Osteocyte (in vitro differentiated cells): ENCODE measurements at regions not wholly inside any gene's neighbourhood (a gene's known extent, or its start where the extent isn't known, plus 50 kb on each side); places are given as distances from the start of the nearest gene placed in this dataset.

ENCODE experiments used
- DNase-seq: peaks from one replicate; pipeline ENCODE4 v3.0.0; 2021; ENCODE audit warnings: mixed read lengths; ENCODE audit not compliant: unreplicated experiment; ENCODE audit errors: extremely low spot score
- H3K27ac Mint-ChIP-seq: one replicate; pipeline ENCODE4 v1.8.0; 2021; ENCODE audit warnings: mild to moderate bottlenecking, mixed read lengths; ENCODE audit not compliant: unreplicated experiment
- H3K27me3 Mint-ChIP-seq: one replicate; pipeline ENCODE4 v1.8.0; 2021; ENCODE audit warnings: mixed read lengths; ENCODE audit not compliant: unreplicated experiment
- H3K36me3 Mint-ChIP-seq: one replicate; pipeline ENCODE4 v1.8.0; 2021; ENCODE audit warnings: mixed read lengths; ENCODE audit not compliant: unreplicated experiment
- H3K4me1 Mint-ChIP-seq: one replicate; pipeline ENCODE4 v1.8.0; 2021; ENCODE audit warnings: mixed read lengths; ENCODE audit not compliant: unreplicated experiment
- H3K4me3 Mint-ChIP-seq: one replicate; pipeline ENCODE4 v1.8.0; 2021; ENCODE audit warnings: mild to moderate bottlenecking, moderate library complexity, mixed read lengths; ENCODE audit not compliant: unreplicated experiment
- H3K9me3 Mint-ChIP-seq: one replicate; pipeline ENCODE4 v1.8.0; 2021; ENCODE audit warnings: mixed read lengths; ENCODE audit not compliant: unreplicated experiment
- CTCF ChIP-seq: fragments of 200-600 bp; sonication (generic); IDR thresholded peaks from 2 replicates; pipeline ENCODE4 v1.5.0; 2021; ENCODE audit warnings: antibody characterized with exemption, mild to moderate bottlenecking, moderate library complexity

GRCh38 chr14:44108601-44109000 lies 398.5 kb downstream of the FSCB start:
- Mint-ChIP-seq H3K36me3 (no peaks in the 10 kb centered on the region), H3K27ac (no peak overlapping the region), H3K4me3 (no peak overlapping the region), H3K27me3 (no peaks in the 10 kb centered on the region), H3K4me1 (no peaks in the 10 kb centered on the region), H3K9me3 (peaks cover 22% of the 10 kb centered on the region)
- TF ChIP-seq CTCF, result no peak
- DNase-seq, result no peak

- H3K36me3 Mint-ChIP-seq, result no peaks in the 10 kb centered on the region
- H3K9me3 Mint-ChIP-seq, result peaks cover 18% of the 10 kb centered on the region
- DNase-seq, result no peak
- TF ChIP-seq CTCF, result no peak
- no peaks in the 10 kb centered on the region for H3K27me3 Mint-ChIP-seq
- no peak overlapping the region for H3K4me3 Mint-ChIP-seq
- H3K4me1 Mint-ChIP-seq, result no peaks in the 10 kb centered on the region
- H3K27ac Mint-ChIP-seq, result no peak overlapping the region
Observed at GRCh38 chr14:44107156-44107555, 399.9 kb downstream of the FSCB start.

- peaks cover 3% of the 10 kb centered on the region for H3K9me3 Mint-ChIP-seq
- TF ChIP-seq CTCF, result no peak
- no peaks in the 10 kb centered on the region for H3K27me3 Mint-ChIP-seq
- H3K36me3 Mint-ChIP-seq, result no peaks in the 10 kb centered on the region
- H3K4me3 Mint-ChIP-seq, result no peak overlapping the region
- H3K27ac Mint-ChIP-seq, result no peak overlapping the region
- no peak for DNase-seq
- no peaks in the 10 kb centered on the region for H3K4me1 Mint-ChIP-seq
Observed at GRCh38 chr14:44099743-44100488, 407.2 kb downstream of the FSCB start.

GRCh38 chr14:44081146-44081545 lies 425.9 kb downstream of the FSCB start:
- peaks cover 11% of the 10 kb centered on the region for H3K9me3 Mint-ChIP-seq
- no peak for TF ChIP-seq CTCF
- H3K4me1 Mint-ChIP-seq, result no peaks in the 10 kb centered on the region
- no peaks in the 10 kb centered on the region for H3K27me3 Mint-ChIP-seq
- H3K4me3 Mint-ChIP-seq, result no peak overlapping the region
- no peak overlapping the region for H3K27ac Mint-ChIP-seq
- H3K36me3 Mint-ChIP-seq, result no peaks in the 10 kb centered on the region
- no peak for DNase-seq

- TF ChIP-seq CTCF, result no peak
- Mint-ChIP-seq H3K36me3 (no peaks in the 10 kb centered on the region), H3K27me3 (no peaks in the 10 kb centered on the region), H3K4me1 (no peaks in the 10 kb centered on the region), H3K9me3 (peaks cover 19% of the 10 kb centered on the region), H3K4me3 (no peak overlapping the region), H3K27ac (no peak overlapping the region)
- no peak for DNase-seq
Observed at GRCh38 chr14:44070046-44070445, 437.0 kb downstream of the FSCB start.
